IPS-18c (cell line): ENCODE measurements at regions not wholly inside any gene's neighbourhood (a gene's known extent, or its start where the extent isn't known, plus 50 kb on each side); places are given as distances from the start of the nearest gene placed in this dataset.

Source experiments
- H3K4me3 ChIP-seq: 2 replicates; pipeline ENCODE4 v1.7.0; 2013; ENCODE audit warnings: low read depth, mild to moderate bottlenecking, low read length, moderate library complexity; ENCODE audit not compliant: insufficient read depth
- H3K9me3 ChIP-seq: one replicate; pipeline ENCODE4 v1.6.1; 2013; ENCODE audit warnings: mild to moderate bottlenecking, low read length, moderate library complexity; ENCODE audit not compliant: control insufficient read depth, insufficient read depth

DNA sequence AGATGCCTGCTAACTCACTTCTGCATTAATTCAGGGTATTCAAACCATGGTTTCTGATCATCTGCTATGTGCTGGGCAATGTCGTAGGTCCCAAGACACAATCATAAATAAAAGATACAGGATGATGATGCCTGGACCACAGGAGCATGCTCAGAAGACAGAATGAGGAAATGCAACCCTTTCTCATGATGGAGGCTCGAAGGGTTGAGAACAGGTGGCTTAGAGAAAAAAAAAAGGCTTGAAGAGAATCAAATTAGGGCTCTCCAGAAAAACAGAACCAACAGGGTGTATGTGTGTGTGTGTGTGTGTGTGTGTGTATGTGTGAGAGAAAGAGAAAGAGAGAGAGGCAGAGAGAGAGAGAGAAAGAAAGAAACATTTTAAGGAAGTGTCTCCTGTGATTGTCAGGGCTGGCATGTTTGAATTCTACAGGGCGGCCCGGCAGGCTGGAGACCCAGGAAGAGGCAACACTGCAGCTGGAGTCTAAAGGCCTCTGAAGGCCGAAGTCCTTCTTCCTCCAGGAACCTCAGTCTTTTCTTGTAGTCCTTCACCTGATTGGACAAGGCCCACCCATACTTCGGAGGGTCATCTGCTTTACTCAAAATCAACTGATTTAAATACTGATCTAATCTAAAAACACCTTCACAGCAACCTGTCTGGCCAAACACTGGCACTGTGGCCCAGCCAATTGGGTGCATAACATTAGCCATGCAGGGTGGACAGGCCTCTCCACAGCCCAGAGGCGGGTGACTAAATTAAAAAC lies 143.8 kb downstream of the ERMARD start:
- H3K9me3 ChIP-seq, result peaks cover 3% of the 10 kb centered on the region
- H3K4me3 ChIP-seq, result no peak overlapping the region

DNA sequence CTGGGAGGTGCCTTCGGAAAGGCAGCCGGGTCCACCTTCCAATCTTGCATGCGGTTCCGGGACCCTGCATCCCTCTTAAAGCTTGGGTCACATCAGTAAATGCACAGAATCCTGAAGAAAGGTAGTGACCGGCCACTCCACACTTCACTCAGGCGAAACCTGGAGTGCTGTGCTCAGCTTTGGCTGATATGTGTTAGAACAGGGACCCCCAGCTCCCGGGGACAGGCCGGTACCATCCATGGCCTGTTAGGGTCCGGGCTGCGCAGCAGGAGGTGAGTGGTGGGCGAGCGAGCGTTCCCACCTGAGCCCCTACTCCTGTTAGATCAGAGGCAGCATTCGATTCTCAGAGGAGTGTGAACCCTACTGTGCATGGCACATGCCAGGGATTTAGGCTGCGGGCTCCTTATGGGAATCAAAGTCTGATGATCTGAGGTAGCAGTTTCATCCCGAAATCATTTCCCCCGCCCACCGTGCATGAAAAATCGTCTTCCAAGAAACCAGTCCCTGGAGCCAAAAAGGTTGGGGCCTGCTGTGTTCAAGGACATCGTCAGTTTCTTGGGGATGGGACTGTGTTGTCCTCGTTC lies 143.0 kb downstream of the ERMARD start:
- H3K9me3 ChIP-seq, result peaks cover 3% of the 10 kb centered on the region
- H3K4me3 ChIP-seq, result no peak overlapping the region

DNA sequence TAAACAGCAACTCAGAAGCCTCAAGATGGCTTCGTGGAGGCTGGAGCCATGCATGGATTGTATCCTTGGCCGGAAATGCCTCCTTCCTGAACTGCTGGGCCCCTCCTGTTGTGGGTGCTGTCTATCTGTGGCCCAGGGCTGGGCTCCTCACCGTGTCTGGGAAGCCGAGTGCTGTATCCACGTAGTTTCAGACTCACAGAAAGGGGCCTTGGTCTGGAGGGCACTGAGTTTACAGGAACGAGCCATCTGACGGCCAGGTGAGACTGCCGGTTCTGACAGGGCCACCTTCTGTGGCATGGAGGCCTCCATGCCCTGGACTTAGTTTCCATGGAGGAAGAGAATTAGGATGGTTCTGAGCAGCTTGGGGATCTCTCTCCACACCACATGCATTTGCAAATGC lies 142.2 kb downstream of the ERMARD start:
- Histone ChIP-seq H3K4me3 (no peak overlapping the region), H3K9me3 (peaks cover 3% of the 10 kb centered on the region)

DNA sequence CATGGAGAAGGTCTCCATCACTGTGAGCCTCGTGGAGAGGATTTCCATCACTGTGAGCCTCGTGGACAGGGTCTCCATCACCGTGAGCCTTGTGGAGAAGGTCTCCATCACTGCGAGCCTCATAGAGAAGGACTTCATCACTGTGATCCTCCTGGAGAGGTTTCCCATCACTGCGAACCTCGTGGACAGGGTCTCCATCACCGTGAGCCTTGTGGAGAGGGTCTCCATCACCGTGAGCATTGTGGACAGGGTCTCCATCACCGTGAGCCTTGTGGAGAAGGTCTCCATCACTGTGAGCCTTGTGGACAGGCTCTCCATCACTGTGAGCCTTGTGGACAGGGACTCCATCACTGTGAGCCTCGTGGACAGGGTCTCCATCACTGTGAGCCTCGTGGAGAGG lies 140.4 kb downstream of the ERMARD start:
- Histone ChIP-seq H3K9me3 (peaks cover 3% of the 10 kb centered on the region), H3K4me3 (no peak overlapping the region)

- H3K4me3 ChIP-seq, result no peak overlapping the region
- H3K9me3 ChIP-seq, result peaks cover 3% of the 10 kb centered on the region
Observed at GRCh38 chr6:169891421-169891820, 140.0 kb downstream of the ERMARD start.

- peaks cover 3% of the 10 kb centered on the region for H3K9me3 ChIP-seq
Observed at GRCh38 chr6:169890901-169891300, 139.5 kb downstream of the ERMARD start.

DNA sequence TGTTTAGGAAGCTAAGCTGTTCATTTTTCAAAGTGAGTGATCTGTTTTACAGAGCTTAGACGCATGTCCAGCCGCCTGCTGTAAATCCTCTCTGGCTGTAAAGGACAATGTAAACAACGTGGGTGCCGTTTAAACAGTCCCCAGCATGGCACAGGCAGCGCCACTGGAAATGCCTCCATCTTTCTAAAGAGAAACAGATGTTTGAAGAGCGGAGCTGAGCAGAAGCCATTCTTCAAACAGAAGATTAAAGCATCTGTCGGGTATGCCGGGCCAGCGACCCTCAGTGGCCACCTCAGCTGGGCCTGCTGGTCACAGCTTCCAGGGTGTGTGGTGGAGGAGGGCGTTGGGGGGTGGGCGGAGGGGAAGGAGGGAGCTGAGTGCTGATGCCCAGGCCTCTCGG lies 138.6 kb downstream of the ERMARD start:
- Histone ChIP-seq H3K4me3 (no peak overlapping the region), H3K9me3 (peaks cover 3% of the 10 kb centered on the region)

More at GRCh38 chr6:169890901-169891300, 139.5 kb downstream of the ERMARD start:
- H3K4me3 ChIP-seq, result no peak overlapping the region

DNA sequence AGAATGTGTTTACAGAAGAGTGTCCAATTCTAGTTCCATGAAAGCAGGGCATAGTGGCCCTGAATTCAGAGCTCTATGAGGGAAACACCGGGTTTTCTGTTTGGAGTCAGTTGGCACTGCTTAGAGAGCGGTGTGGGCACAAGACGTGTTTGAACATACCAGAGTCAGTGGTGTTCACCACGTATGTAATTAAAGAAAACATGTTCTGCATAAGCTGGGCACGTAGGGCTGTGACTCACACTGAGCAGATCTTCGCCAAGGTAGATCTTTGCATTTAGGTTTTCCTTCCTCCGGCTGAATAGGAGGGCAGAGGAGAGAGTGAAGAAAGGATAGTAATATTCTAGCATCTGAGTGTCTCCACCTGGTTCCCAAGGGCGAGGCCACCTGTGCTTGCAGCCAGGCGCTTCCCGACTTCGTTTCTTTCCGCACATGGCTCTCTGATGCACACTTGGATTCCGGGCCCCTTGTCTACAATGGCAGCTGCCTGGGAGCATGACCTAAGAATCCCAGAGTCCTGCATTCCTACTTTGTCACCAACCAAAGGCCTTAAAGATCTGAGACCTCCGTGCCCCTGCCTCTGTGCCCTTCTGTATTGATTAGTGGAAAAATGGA lies 136.2 kb downstream of the ERMARD start:
- Histone ChIP-seq H3K9me3 (peaks cover 5% of the 10 kb centered on the region), H3K4me3 (no peak overlapping the region)

DNA sequence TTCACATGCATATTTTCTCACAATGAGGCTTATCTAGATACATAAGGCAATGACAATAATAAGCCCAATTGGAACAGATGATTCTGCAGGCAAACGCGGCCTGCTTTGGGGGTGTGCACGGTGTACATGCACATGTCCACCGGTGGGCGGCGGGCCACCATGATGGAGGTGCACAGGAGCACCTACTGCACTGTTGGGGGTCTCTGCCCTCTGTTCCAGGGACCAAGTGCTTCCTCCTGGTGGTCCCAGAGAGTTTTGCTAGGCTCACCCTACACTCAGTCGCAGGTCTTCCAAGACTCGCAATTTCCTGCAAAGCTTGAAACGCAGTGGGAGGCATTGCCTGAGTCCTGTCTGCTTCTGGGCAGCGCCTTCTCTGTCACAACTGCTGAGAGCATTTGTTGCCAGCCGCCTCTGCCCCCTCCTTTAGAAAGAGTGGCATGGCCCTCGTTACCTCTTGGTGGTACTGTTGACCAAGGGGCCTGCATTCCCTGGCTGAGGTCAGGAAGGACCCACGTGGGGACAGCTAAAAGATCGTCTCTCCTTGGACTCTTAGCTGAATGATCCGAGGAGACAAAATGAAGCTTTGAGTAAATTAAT lies 135.3 kb downstream of the ERMARD start:
- Histone ChIP-seq H3K9me3 (peaks cover 2% of the 10 kb centered on the region), H3K4me3 (no peak overlapping the region)

GRCh38 chr6:169885831-169886230 lies 134.4 kb downstream of the ERMARD start:
- peaks cover 2% of the 10 kb centered on the region for H3K9me3 ChIP-seq

DNA sequence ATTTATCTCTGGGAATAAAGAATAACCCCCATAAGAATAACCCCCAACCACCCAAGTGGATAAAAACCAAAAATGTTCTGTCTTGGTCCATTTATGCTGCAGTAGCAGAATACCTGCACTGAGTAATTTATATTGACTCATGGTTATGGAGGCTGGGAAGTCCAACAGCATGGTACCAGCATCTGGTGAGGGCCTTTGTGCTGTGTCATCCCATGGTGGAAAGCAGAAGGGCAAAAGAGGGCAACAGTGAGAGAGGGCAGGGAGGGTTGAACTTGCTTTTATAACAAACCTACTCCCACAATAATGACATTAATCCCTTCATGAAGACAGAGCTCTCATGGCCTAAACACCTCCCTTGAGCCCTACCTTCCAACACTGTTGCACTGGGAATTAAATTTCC lies 133.7 kb downstream of the ERMARD start:
- Histone ChIP-seq H3K9me3 (peaks cover 2% of the 10 kb centered on the region), H3K4me3 (no peak overlapping the region)

More at GRCh38 chr6:169885831-169886230, 134.4 kb downstream of the ERMARD start:
- H3K4me3 ChIP-seq, result no peak overlapping the region

DNA sequence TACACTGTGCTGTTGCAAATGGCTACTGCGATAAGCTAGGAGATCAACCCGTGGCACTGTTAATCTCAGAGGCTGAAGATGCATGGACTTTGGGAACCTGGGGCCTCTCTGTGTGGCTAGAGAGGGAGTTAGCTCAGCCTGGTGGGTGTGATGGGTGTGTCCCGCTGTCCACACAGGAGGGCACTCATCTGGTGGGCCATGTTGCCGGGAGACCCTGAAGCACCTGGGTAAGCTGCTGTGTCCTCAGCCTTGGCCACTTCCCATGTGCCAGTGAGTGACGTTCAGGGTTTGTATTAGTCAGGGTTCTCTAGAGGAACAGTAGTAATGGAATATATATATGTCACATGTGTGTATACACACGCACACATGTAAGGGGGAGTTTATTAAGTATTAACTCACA lies 132.7 kb downstream of the ERMARD start:
- peaks cover 2% of the 10 kb centered on the region for H3K9me3 ChIP-seq
- no peak overlapping the region for H3K4me3 ChIP-seq

- H3K4me3 ChIP-seq, result no peak overlapping the region
- peaks cover 2% of the 10 kb centered on the region for H3K9me3 ChIP-seq
Observed at GRCh38 chr6:169883316-169883715, 131.9 kb downstream of the ERMARD start.

DNA sequence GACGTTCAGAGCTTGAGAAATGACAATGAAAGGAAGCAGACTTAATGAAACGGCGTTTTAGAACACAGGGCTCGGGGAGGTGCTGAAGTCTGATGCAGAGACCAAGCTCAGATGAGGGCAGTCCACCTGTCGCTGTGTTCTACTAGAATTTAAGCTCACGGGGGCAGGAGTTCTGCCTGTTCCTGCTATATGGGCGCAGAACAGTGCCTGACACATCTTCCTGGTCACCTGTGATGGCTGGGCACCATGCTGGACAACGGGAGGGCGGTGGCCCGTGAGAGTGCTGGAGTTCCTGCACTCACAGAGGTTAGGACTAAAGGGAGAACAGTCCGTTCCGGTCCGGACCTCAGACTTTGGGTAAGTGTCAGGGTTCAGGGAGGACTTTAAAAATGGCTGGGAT lies 130.6 kb downstream of the ERMARD start:
- no peak overlapping the region for H3K4me3 ChIP-seq
- peaks cover 2% of the 10 kb centered on the region for H3K9me3 ChIP-seq

DNA sequence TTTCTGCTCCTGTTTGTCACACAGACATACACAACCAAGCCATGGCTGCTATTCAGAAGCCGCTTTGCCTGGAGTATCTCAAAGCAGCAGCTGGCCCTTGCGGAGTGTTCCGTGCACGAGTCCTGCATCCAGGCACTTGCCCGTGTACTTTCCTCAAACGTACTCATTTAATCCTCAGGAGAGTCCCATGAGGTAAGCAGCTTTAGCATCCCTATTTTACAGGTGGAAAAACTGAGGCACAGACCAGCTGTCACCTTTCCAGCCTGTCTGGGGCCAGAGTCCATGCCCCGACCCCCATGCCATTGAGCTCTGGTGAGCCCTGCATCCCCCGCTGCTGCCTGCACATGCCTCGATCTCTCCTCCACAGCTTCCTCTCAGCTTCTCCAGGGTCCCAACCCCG lies 130.0 kb downstream of the ERMARD start:
- peaks cover 2% of the 10 kb centered on the region for H3K9me3 ChIP-seq
- no peak overlapping the region for H3K4me3 ChIP-seq

- Histone ChIP-seq H3K4me3 (no peak overlapping the region), H3K9me3 (peaks cover 2% of the 10 kb centered on the region)
Observed at GRCh38 chr6:169880516-169880915, 129.1 kb downstream of the ERMARD start.

DNA sequence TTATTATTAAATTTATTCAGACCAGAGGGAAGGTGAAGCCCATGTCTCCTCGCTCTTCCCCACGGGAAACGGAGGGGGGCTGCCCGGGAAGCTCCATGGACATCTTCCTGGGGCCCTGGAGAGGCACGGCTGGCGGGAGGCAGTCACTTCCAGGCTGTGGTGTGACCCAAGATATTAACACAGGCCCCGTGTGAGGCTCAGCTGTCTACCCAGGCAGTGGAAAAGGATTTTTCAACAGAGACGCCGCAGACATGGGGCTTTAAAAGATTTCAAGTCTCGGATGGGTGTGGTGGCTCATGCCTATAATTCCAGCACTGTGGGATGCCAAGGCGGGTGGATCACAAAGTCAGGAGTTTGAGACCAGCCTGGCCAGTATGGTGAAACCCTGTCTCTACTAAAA lies 117.9 kb downstream of the ERMARD start:
- Histone ChIP-seq H3K4me3 (no peak overlapping the region), H3K9me3 (peaks cover 3% of the 10 kb centered on the region)

- Histone ChIP-seq H3K4me3 (no peak overlapping the region), H3K9me3 (peaks cover 3% of the 10 kb centered on the region)
Observed at GRCh38 chr6:169868458-169868857, 117.0 kb downstream of the ERMARD start.
